A673 (cell line): ENCODE measurements at regions not wholly inside any gene's neighbourhood (a gene's known extent, or its start where the extent isn't known, plus 50 kb on each side); places are given as distances from the start of the nearest gene placed in this dataset.

Experiments
- BruUV-seq: library from RNA; stranded (reverse); fragments of 400-500 nt; replicated peaks from 2 replicates; lab custom pipeline; 2021; lab: Mats Ljungman, UMichigan
- CTCF ChIA-PET: fragments of 300-600 bp; sonication (Branson Sonifier 250); formaldehyde crosslinking; loops from one replicate; lab custom pipeline; 2022; ENCODE audit warnings: antibody characterized with exemption; lab: Charles Lee
- POLR2A ChIA-PET: fragments of 300-600 bp; sonication (Branson Sonifier 250); formaldehyde crosslinking; loops from one replicate; lab custom pipeline; 2022; ENCODE audit warnings: antibody characterized with exemption; ENCODE audit not compliant: low non-redundant PET; lab: Charles Lee
- DNase-seq: peaks from one replicate; pipeline ENCODE4 v3.0.0-alpha.2; 2015; ENCODE audit warnings: low spot score
- H3K27ac ChIP-seq: fragments of 200-600 bp; sonication (generic); 2 replicates; pipeline ENCODE4 v1.5.1; 2016; ENCODE audit warnings: mixed run types, low read depth, mild to moderate bottlenecking, mixed read lengths, antibody characterized with exemption, low read length; ENCODE audit not compliant: poor library complexity, severe bottlenecking
- H3K27me3 ChIP-seq: fragments of 200-600 bp; sonication (generic); replicated peaks from 2 replicates; pipeline ENCODE4 v1.6.1; 2017; ENCODE audit warnings: mixed run types, low read depth, mild to moderate bottlenecking, mixed read lengths, antibody characterized with exemption, low read length; ENCODE audit not compliant: insufficient read depth, poor library complexity
- H3K36me3 ChIP-seq: fragments of 200-600 bp; sonication (generic); 2 replicates; pipeline ENCODE4 v1.6.1; 2016; ENCODE audit warnings: mixed run types, mild to moderate bottlenecking, mixed read lengths, antibody characterized with exemption, low read length; ENCODE audit not compliant: insufficient read depth, poor library complexity, severe bottlenecking
- H3K4me1 ChIP-seq: fragments of 200-600 bp; sonication (generic); 2 replicates; pipeline ENCODE4 v1.6.1; 2017; ENCODE audit warnings: mixed run types, mild to moderate bottlenecking, mixed read lengths, antibody characterized with exemption, low read length; ENCODE audit not compliant: insufficient read depth, poor library complexity, severe bottlenecking
- H3K4me3 ChIP-seq: fragments of 200-600 bp; sonication (generic); 2 replicates; pipeline ENCODE4 v1.5.1; 2016; ENCODE audit warnings: low read depth, mixed run types, mild to moderate bottlenecking, mixed read lengths, low read length; ENCODE audit not compliant: poor library complexity, severe bottlenecking
- H3K9me3 ChIP-seq: fragments of 200-600 bp; sonication (generic); 2 replicates; pipeline ENCODE4 v1.6.1; 2016; ENCODE audit warnings: mixed run types, low read depth, mild to moderate bottlenecking, mixed read lengths, antibody characterized with exemption, low read length; ENCODE audit not compliant: poor library complexity, severe bottlenecking
- CTCF ChIP-seq: fragments of 300-800, 200-600 bp; sonication (generic); conservative IDR thresholded peaks from 2 replicates; pipeline ENCODE4 v1.5.1; 2017; ENCODE audit warnings: low read depth, mild to moderate bottlenecking, antibody characterized with exemption, low read length, moderate library complexity, mixed read lengths
- EZH2 ChIP-seq: fragments of 200-600 bp; sonication (generic); IDR thresholded peaks from 2 replicates; pipeline ENCODE4 v1.6.1; 2017; ENCODE audit warnings: borderline replicate concordance, low read depth, mild to moderate bottlenecking, mixed read lengths, antibody characterized with exemption, low read length; ENCODE audit not compliant: poor library complexity, severe bottlenecking
- intact Hi-C: fragments of 100-400 bp; cut with micrococcal nuclease; formaldehyde crosslinking; loops from one replicate; pipeline ENCODE4 v1.10.0; 2022; ENCODE audit not compliant: unreplicated experiment

- intact Hi-C loops, result no loop called here
- H3K27me3 ChIP-seq, result no peaks in the 10 kb centered on the region
- BruUV-seq, result no TSS peak
- POLR2A ChIA-PET, result no interaction called here
- CTCF ChIA-PET, result no interaction called here
- DNase-seq, result no peak
- TF ChIP-seq EZH2 (no peak), CTCF (no peak)
- H3K27ac ChIP-seq, result no peak overlapping the region
- no peaks in the 10 kb centered on the region for H3K4me1 ChIP-seq
- H3K4me3 ChIP-seq, result no peak overlapping the region
- no peaks in the 10 kb centered on the region for H3K36me3 ChIP-seq
- no peaks in the 10 kb centered on the region for H3K9me3 ChIP-seq
Measured at GRCh38 chr2:137802038-137802437, 162.2 kb upstream of the HNMT start.

GRCh38 chr2:137806068-137806805 is 158.0 kb upstream of the HNMT start:
- TF ChIP-seq EZH2 (no peak), CTCF (no peak)
- POLR2A ChIA-PET, result no interaction called here
- BruUV-seq, result no TSS peak
- H3K27ac ChIP-seq, result no peak overlapping the region
- no peak overlapping the region for H3K4me3 ChIP-seq
- no peaks in the 10 kb centered on the region for H3K9me3 ChIP-seq
- H3K4me1 ChIP-seq, result no peaks in the 10 kb centered on the region
- peak; percentile 6 for DNase-seq
- no peaks in the 10 kb centered on the region for H3K36me3 ChIP-seq
- CTCF ChIA-PET, result no interaction called here
- H3K27me3 ChIP-seq, result no peaks in the 10 kb centered on the region
- intact Hi-C loops, result no loop called here

GRCh38 chr2:137809252-137809651 is 155.0 kb upstream of the HNMT start:
- BruUV-seq, result no TSS peak
- no peaks in the 10 kb centered on the region for H3K4me1 ChIP-seq
- POLR2A ChIA-PET, result no interaction called here
- H3K27ac ChIP-seq, result no peak overlapping the region
- H3K36me3 ChIP-seq, result no peaks in the 10 kb centered on the region
- CTCF ChIA-PET, result interaction anchor here (0.7 kb wide), 1 partner anchor 9 kb away, joined by 3 read pairs; no protein-coding TSS in a partner anchor
- no peaks in the 10 kb centered on the region for H3K27me3 ChIP-seq
- TF ChIP-seq CTCF, result no peak
- no peak for TF ChIP-seq EZH2
- H3K4me3 ChIP-seq, result no peak overlapping the region
- intact Hi-C loops, result no loop called here
- no peaks in the 10 kb centered on the region for H3K9me3 ChIP-seq
- DNase-seq, result no peak
